ENCODE measurements at regions not wholly inside any gene's neighbourhood (a gene's known extent, or its start where the extent isn't known, plus 50 kb on each side); places are given as distances from the start of the nearest gene placed in this dataset.
"Not testable (repeated sequence)": the region's sequence is repeated elsewhere in the genome, so short reads cannot be mapped to it uniquely, and the experiment has no call there.

- TF ChIP-seq CTCF (IDR thresholded peaks at IDR 0.05; ENCODE audit: low read depth, low read length), result no peak
- POLR2A ChIA-PET, result no interaction called here
- no peak for DNase-seq (ENCODE audit: low read depth, low spot score)
- no peak overlapping the region for H3K27ac ChIP-seq (ENCODE audit: low read depth, low read length)
- no peaks in the 10 kb centered on the region for H3K27me3 ChIP-seq (ENCODE audit: control insufficient read depth, insufficient read depth, low read length)
- no peaks in the 10 kb centered on the region for H3K9me3 ChIP-seq (ENCODE audit: control insufficient read depth, insufficient read depth, low read length)
- H3K4me3 ChIP-seq (ENCODE audit: low read depth, low read length), result no peak overlapping the region
- CTCF ChIA-PET, result no interaction called here
Measured at GRCh38 chr13:56720841-56721240, 419.9 kb upstream of the PRR20A start.

- no peak for DNase-seq (ENCODE audit: low read depth, low spot score)
- Histone ChIP-seq H3K9me3 (ENCODE audit: control insufficient read depth, insufficient read depth, low read length) (peaks cover 23% of the 10 kb centered on the region), H3K27ac (ENCODE audit: low read depth, low read length) (no peak overlapping the region), H3K4me3 (ENCODE audit: low read depth, low read length) (no peak overlapping the region), H3K27me3 (ENCODE audit: control insufficient read depth, insufficient read depth, low read length) (no peaks in the 10 kb centered on the region)
- TF ChIP-seq CTCF (IDR thresholded peaks at IDR 0.05; ENCODE audit: low read depth, low read length), result no peak
- POLR2A ChIA-PET, result no interaction called here
- CTCF ChIA-PET, result no interaction called here
Measured at GRCh38 chr13:56735537-56735942, 405.2 kb upstream of the PRR20A start.

GRCh38 chr13:56736966-56737365 is 403.8 kb upstream of the PRR20A start:
- Histone ChIP-seq H3K4me3 (ENCODE audit: low read depth, low read length) (no peak overlapping the region), H3K27me3 (ENCODE audit: control insufficient read depth, insufficient read depth, low read length) (no peaks in the 10 kb centered on the region), H3K9me3 (ENCODE audit: control insufficient read depth, insufficient read depth, low read length) (peaks cover 23% of the 10 kb centered on the region), H3K27ac (ENCODE audit: low read depth, low read length) (no peak overlapping the region)
- ChIA-PET POLR2A (no interaction called here), CTCF (no interaction called here)
- TF ChIP-seq CTCF (IDR thresholded peaks at IDR 0.05; ENCODE audit: low read depth, low read length), result no peak
- DNase-seq (ENCODE audit: low read depth, low spot score), result no peak

GRCh38 chr13:56752636-56753035 is 388.1 kb upstream of the PRR20A start:
- TF ChIP-seq CTCF (IDR thresholded peaks at IDR 0.05; ENCODE audit: low read depth, low read length), result no peak
- no peak for DNase-seq (ENCODE audit: low read depth, low spot score)
- CTCF ChIA-PET, result no interaction called here
- POLR2A ChIA-PET, result no interaction called here
- Histone ChIP-seq H3K27me3 (ENCODE audit: control insufficient read depth, insufficient read depth, low read length) (no peaks in the 10 kb centered on the region), H3K4me3 (ENCODE audit: low read depth, low read length) (no peak overlapping the region), H3K27ac (ENCODE audit: low read depth, low read length) (no peak overlapping the region), H3K9me3 (ENCODE audit: control insufficient read depth, insufficient read depth, low read length) (peaks cover 14% of the 10 kb centered on the region)

- ChIA-PET CTCF (no interaction called here), POLR2A (no interaction called here)
- no peak overlapping the region for H3K4me3 ChIP-seq (ENCODE audit: low read depth, low read length)
- peaks cover 12% of the 10 kb centered on the region for H3K9me3 ChIP-seq (ENCODE audit: control insufficient read depth, insufficient read depth, low read length)
- H3K27me3 ChIP-seq (ENCODE audit: control insufficient read depth, insufficient read depth, low read length), result no peaks in the 10 kb centered on the region
- no peak overlapping the region for H3K27ac ChIP-seq (ENCODE audit: low read depth, low read length)
- no peak for DNase-seq (ENCODE audit: low read depth, low spot score)
- TF ChIP-seq CTCF (IDR thresholded peaks at IDR 0.05; ENCODE audit: low read depth, low read length), result no peak
Measured at GRCh38 chr13:56755181-56755935, 385.4 kb upstream of the PRR20A start.

GRCh38 chr13:56763333-56763732 is 377.4 kb upstream of the PRR20A start:
- H3K27ac ChIP-seq (ENCODE audit: low read depth, low read length); H3K4me3 ChIP-seq (ENCODE audit: low read depth, low read length); CTCF ChIA-PET; H3K27me3 ChIP-seq (ENCODE audit: control insufficient read depth, insufficient read depth, low read length); POLR2A ChIA-PET; DNase-seq (ENCODE audit: low read depth, low spot score): not testable (repeated sequence)
- H3K9me3 ChIP-seq (ENCODE audit: control insufficient read depth, insufficient read depth, low read length), result peaks cover 17% of the 10 kb centered on the region; the same call in 1 of the 2 replicates

All from AG04450 (cell line).